Activated CD8-positive, alpha-beta T cell treated with anti-CD3 and anti-CD28 coated beads for 36 hours (primary cell): ENCODE measurements at regions not wholly inside any gene's neighbourhood (a gene's known extent, or its start where the extent isn't known, plus 50 kb on each side); places are given as distances from the start of the nearest gene placed in this dataset.

Experiments
- ATAC-seq: fragments of 200-7000 bp; cut with Tn5 transposase; one replicate; pipeline ENCODE4 v1.10.0; 2021; ENCODE audit warnings: mild to moderate bottlenecking, moderate library complexity
- CTCF ChIA-PET: fragments of 350-600 bp; sonication (Branson Sonifier 250); formaldehyde crosslinking; loops from one replicate; lab custom pipeline; 2021; ENCODE audit warnings: antibody characterized with exemption; lab: Charles Lee
- POLR2A ChIA-PET: fragments of 350-600 bp; sonication (Branson Sonifier 250); formaldehyde crosslinking; loops from one replicate; lab custom pipeline; 2021; ENCODE audit warnings: antibody characterized with exemption; lab: Charles Lee
- DNase-seq: peaks from one replicate; pipeline ENCODE4 v3.0.0-alpha.2; 2020
- H3K27ac Mint-ChIP-seq: one replicate; pipeline ENCODE4 v1.8.0; 2021; ENCODE audit warnings: mild to moderate bottlenecking, mixed read lengths
- H3K27me3 Mint-ChIP-seq: one replicate; pipeline ENCODE4 v1.8.0; 2021; ENCODE audit warnings: mixed read lengths
- H3K36me3 Mint-ChIP-seq: one replicate; pipeline ENCODE4 v1.8.0; 2021; ENCODE audit warnings: low read depth, mixed read lengths
- H3K4me1 Mint-ChIP-seq: one replicate; pipeline ENCODE4 v1.8.0; 2021; ENCODE audit warnings: low read depth, mixed read lengths
- H3K4me3 Mint-ChIP-seq: one replicate; pipeline ENCODE4 v1.8.0; 2021; ENCODE audit warnings: mild to moderate bottlenecking, moderate library complexity, mixed read lengths
- H3K9me3 Mint-ChIP-seq: one replicate; pipeline ENCODE4 v1.8.0; 2021; ENCODE audit warnings: mixed read lengths
- CTCF ChIP-seq: fragments of 200-600 bp; IDR thresholded peaks from one replicate; pipeline ENCODE4 v1.8.0; 2022; ENCODE audit warnings: antibody characterized with exemption, mild to moderate bottlenecking
- intact Hi-C: fragments of 100-400 bp; cut with micrococcal nuclease; formaldehyde crosslinking; loops from one replicate; pipeline ENCODE4 v1.10.0; 2022

GRCh38 chrX:131783555-131784308 is 239.4 kb upstream of the STK26 start:
- Mint-ChIP-seq H3K4me3 (no peak overlapping the region), H3K27me3 (no peaks in the 10 kb centered on the region), H3K4me1 (no peaks in the 10 kb centered on the region), H3K36me3 (no peaks in the 10 kb centered on the region), H3K9me3 (no peaks in the 10 kb centered on the region), H3K27ac (no peak overlapping the region)
- ChIA-PET POLR2A (no interaction called here), CTCF (no interaction called here)
- no peak for ATAC-seq
- TF ChIP-seq CTCF = no peak
- no peak for DNase-seq
- intact Hi-C loops = no loop called here

- no peak for TF ChIP-seq CTCF
- CTCF ChIA-PET = no interaction called here
- intact Hi-C loops = no loop called here
Measured at GRCh38 chrX:131789664-131790063, 233.4 kb upstream of the STK26 start.

GRCh38 chrX:131791608-131792355 is 231.3 kb upstream of the STK26 start:
- TF ChIP-seq CTCF = no peak
- Mint-ChIP-seq H3K27me3 (no peaks in the 10 kb centered on the region), H3K36me3 (peaks cover 11% of the 10 kb centered on the region), H3K4me3 (no peak overlapping the region), H3K27ac (no peak overlapping the region), H3K4me1 (no peaks in the 10 kb centered on the region), H3K9me3 (no peaks in the 10 kb centered on the region)
- intact Hi-C loops = no loop called here
- POLR2A ChIA-PET = no interaction called here
- DNase-seq (no peak), ATAC-seq (no peak)
- CTCF ChIA-PET = no interaction called here

More at GRCh38 chrX:131789664-131790063, 233.4 kb upstream of the STK26 start:
- POLR2A ChIA-PET = no interaction called here
- H3K4me3 Mint-ChIP-seq = no peak overlapping the region
- H3K4me1 Mint-ChIP-seq = no peaks in the 10 kb centered on the region
- H3K9me3 Mint-ChIP-seq = no peaks in the 10 kb centered on the region
- no peak overlapping the region for H3K27ac Mint-ChIP-seq
- ATAC-seq (no peak), DNase-seq (no peak)
- H3K27me3 Mint-ChIP-seq = no peaks in the 10 kb centered on the region
- peaks cover 11% of the 10 kb centered on the region for H3K36me3 Mint-ChIP-seq

- H3K9me3 Mint-ChIP-seq = no peaks in the 10 kb centered on the region
- H3K27me3 Mint-ChIP-seq = no peaks in the 10 kb centered on the region
- no peak for TF ChIP-seq CTCF
- H3K4me1 Mint-ChIP-seq = no peaks in the 10 kb centered on the region
- peaks cover 11% of the 10 kb centered on the region for H3K36me3 Mint-ChIP-seq
- CTCF ChIA-PET = no interaction called here
- H3K27ac Mint-ChIP-seq = no peak overlapping the region
- DNase-seq (no peak), ATAC-seq (no peak)
- no peak overlapping the region for H3K4me3 Mint-ChIP-seq
- POLR2A ChIA-PET = no interaction called here
- intact Hi-C loops = no loop called here
Measured at GRCh38 chrX:131792356-131792749, 230.7 kb upstream of the STK26 start.

GRCh38 chrX:131792789-131793462 is 230.2 kb upstream of the STK26 start:
- ATAC-seq = no peak
- intact Hi-C loops = no loop called here
- DNase-seq = no peak
- no peaks in the 10 kb centered on the region for H3K27me3 Mint-ChIP-seq
- no peak for TF ChIP-seq CTCF
- H3K4me3 Mint-ChIP-seq = no peak overlapping the region
- H3K27ac Mint-ChIP-seq = no peak overlapping the region
- H3K9me3 Mint-ChIP-seq = no peaks in the 10 kb centered on the region
- CTCF ChIA-PET = no interaction called here
- H3K36me3 Mint-ChIP-seq = peaks cover 11% of the 10 kb centered on the region
- H3K4me1 Mint-ChIP-seq = no peaks in the 10 kb centered on the region
- POLR2A ChIA-PET = no interaction called here
